CD4-positive, alpha-beta T cell (primary cell): ENCODE measurements at regions not wholly inside any gene's neighbourhood (a gene's known extent, or its start where the extent isn't known, plus 50 kb on each side); places are given as distances from the start of the nearest gene placed in this dataset.

Experiments
- ATAC-seq: fragments of 200-7000 bp; cut with Tn5 transposase; one replicate; pipeline ENCODE4 v1.10.0; 2022; ENCODE audit warnings: mild to moderate bottlenecking; ENCODE audit not compliant: poor library complexity
- CTCF ChIA-PET: fragments of 350-600 bp; sonication (Branson Sonifier 250); formaldehyde crosslinking; loops from one replicate; lab custom pipeline; 2021; ENCODE audit warnings: antibody characterized with exemption, inconsistent platforms; lab: Charles Lee
- POLR2A ChIA-PET: fragments of 350-600 bp; sonication (Branson Sonifier 250); formaldehyde crosslinking; loops from one replicate; lab custom pipeline; 2021; ENCODE audit warnings: antibody characterized with exemption, inconsistent platforms; lab: Charles Lee
- DNase-seq, 14 experiments: peaks; one replicate each; pipeline ENCODE4 v3.0.0-alpha.2; 2013 to 2020; ENCODE audit warnings: mixed read lengths in 2 of 14
- H3K27ac ChIP-seq, 2 donors: one replicate each; pipeline versions ENCODE4 v1.5.1 to v1.7.0; 2013; ENCODE audit warnings: low read length in 2 of 2, low read depth in 1 of 2, mild to moderate bottlenecking in 1 of 2
- H3K27me3 ChIP-seq, 2 experiments: 1 replicate in 1 of 2; 2 replicates in 1 of 2; pipeline versions ENCODE4 v1.6.1 to v1.7.0; 2013; ENCODE audit warnings: low read length in 2 of 2, control low read depth in 1 of 2, mild to moderate bottlenecking in 1 of 2, moderate library complexity in 1 of 2; ENCODE audit not compliant: insufficient read depth in 2 of 2, control insufficient read depth in 1 of 2
- H3K36me3 ChIP-seq: one replicate; pipeline ENCODE4 v1.6.1; 2013; ENCODE audit warnings: low read length, control low read depth; ENCODE audit not compliant: insufficient read depth
- H3K4me1 ChIP-seq: one replicate; pipeline ENCODE4 v1.6.1; 2013; ENCODE audit warnings: low read length, control low read depth; ENCODE audit not compliant: insufficient read depth
- H3K4me3 ChIP-seq: one replicate; pipeline ENCODE4 v1.5.1; 2013; ENCODE audit warnings: mild to moderate bottlenecking, low read length, moderate library complexity
- H3K9me3 ChIP-seq, 2 experiments: 1 replicate in 1 of 2; 2 replicates in 1 of 2; pipeline versions ENCODE4 v1.6.1 to v1.7.0; 2013; ENCODE audit warnings: low read length in 2 of 2, mild to moderate bottlenecking in 2 of 2, control low read depth in 1 of 2, moderate library complexity in 1 of 2; ENCODE audit not compliant: control insufficient read depth in 1 of 2, insufficient read depth in 1 of 2
- H3K27ac Mint-ChIP-seq: one replicate; pipeline ENCODE4 v1.8.0; 2020; ENCODE audit warnings: mixed read lengths
- H3K27me3 Mint-ChIP-seq: one replicate; pipeline ENCODE4 v1.8.0; 2021; ENCODE audit warnings: mixed read lengths
- H3K36me3 Mint-ChIP-seq: one replicate; pipeline ENCODE4 v1.8.0; 2021; ENCODE audit warnings: low read depth, mixed read lengths
- H3K4me1 Mint-ChIP-seq: one replicate; pipeline ENCODE4 v1.8.0; 2021; ENCODE audit warnings: low read depth, mixed read lengths
- H3K4me3 Mint-ChIP-seq: one replicate; pipeline ENCODE4 v1.8.0; 2020; ENCODE audit warnings: mild to moderate bottlenecking, mixed read lengths
- H3K9me3 Mint-ChIP-seq: one replicate; pipeline ENCODE4 v1.8.0; 2020; ENCODE audit warnings: mixed read lengths
- CTCF ChIP-seq: fragments of 200-600 bp; IDR thresholded peaks from one replicate; pipeline ENCODE4 v1.8.0; 2022; ENCODE audit warnings: antibody characterized with exemption, mild to moderate bottlenecking
- intact Hi-C, 2 experiments: fragments of 100-400 bp; cut with DNase I in 1 of 2; cut with micrococcal nuclease in 1 of 2; formaldehyde crosslinking; loops; one replicate each; pipeline versions ENCODE4 v1.15.1 to v1.9.0; 2023 to 2025; cut with DNase I, micrococcal nuclease

GRCh38 chr20:58585753-58586540, 65.1 kb upstream of the STX16 start:
- Mint-ChIP-seq H3K4me1 (no peaks in the 10 kb centered on the region), H3K4me3 (no peak overlapping the region), H3K27me3 (peaks cover 37% of the 10 kb centered on the region), H3K9me3 (no peaks in the 10 kb centered on the region), H3K27ac (no peak overlapping the region), H3K36me3 (no peaks in the 10 kb centered on the region)
- intact Hi-C loops = no loop called here
- Histone ChIP-seq H3K4me3 (no peak overlapping the region), H3K27ac (no peak overlapping the region), H3K27me3 (peaks cover 3 to 5% of the 10 kb centered on the region in 2 experiments), H3K36me3 (no peaks in the 10 kb centered on the region), H3K4me1 (no peaks in the 10 kb centered on the region), H3K9me3 (peaks cover 8 to 13% of the 10 kb centered on the region in 2 experiments)
- ChIA-PET CTCF (no interaction called here), POLR2A (no interaction called here)
- peak in 1 of 14 experiments; percentile 7 for DNase-seq
- ATAC-seq = no peak
- TF ChIP-seq CTCF = no peak

- H3K27ac Mint-ChIP-seq = no peak overlapping the region
- ChIA-PET POLR2A (no interaction called here), CTCF (no interaction called here)
- intact Hi-C loops = no loop called here
- Histone ChIP-seq H3K4me1 (no peaks in the 10 kb centered on the region), H3K27me3 (peaks cover 3 to 9% of the 10 kb centered on the region in 2 experiments), H3K9me3 (peaks cover 8 to 17% of the 10 kb centered on the region in 2 experiments), H3K4me3 (no peak overlapping the region), H3K27ac (no peak overlapping the region), H3K36me3 (no peaks in the 10 kb centered on the region)
- H3K36me3 Mint-ChIP-seq = no peaks in the 10 kb centered on the region
- H3K4me3 Mint-ChIP-seq = no peak overlapping the region
- no peaks in the 10 kb centered on the region for H3K4me1 Mint-ChIP-seq
- H3K27me3 Mint-ChIP-seq = peaks cover 37% of the 10 kb centered on the region
- no peaks in the 10 kb centered on the region for H3K9me3 Mint-ChIP-seq
- peak in 1 of 14 experiments; percentile 6 for DNase-seq
- TF ChIP-seq CTCF = no peak
- ATAC-seq = no peak
Observed at GRCh38 chr20:58584881-58585752, 66.0 kb upstream of the STX16 start.

- peaks cover 5 to 12% of the 10 kb centered on the region in 2 experiments for H3K27me3 ChIP-seq
- no peaks in the 10 kb centered on the region for H3K4me1 Mint-ChIP-seq
- no peaks in the 10 kb centered on the region for H3K4me1 ChIP-seq
- H3K9me3 Mint-ChIP-seq = no peaks in the 10 kb centered on the region
- H3K9me3 ChIP-seq = peaks cover 8 to 25% of the 10 kb centered on the region in 2 experiments
- no peak overlapping the region for H3K27ac ChIP-seq
- DNase-seq = peak in 1 of 14 experiments; percentile 23
- H3K27ac Mint-ChIP-seq = no peak overlapping the region
- intact Hi-C loops = no loop called here
- no peak overlapping the region for H3K4me3 Mint-ChIP-seq
- peaks cover 37% of the 10 kb centered on the region for H3K27me3 Mint-ChIP-seq
- ChIA-PET POLR2A (no interaction called here), CTCF (no interaction called here)
- H3K36me3 ChIP-seq = no peaks in the 10 kb centered on the region
- no peak for ATAC-seq
- no peak overlapping the region for H3K4me3 ChIP-seq
- no peak for TF ChIP-seq CTCF
- H3K36me3 Mint-ChIP-seq = no peaks in the 10 kb centered on the region
Observed at GRCh38 chr20:58584051-58584824, 66.8 kb upstream of the STX16 start.
